ENCODE measurements at regions not wholly inside any gene's neighbourhood (a gene's known extent, or its start where the extent isn't known, plus 50 kb on each side); places are given as distances from the start of the nearest gene placed in this dataset.
"Not testable (repeated sequence)": the region's sequence is repeated elsewhere in the genome, so short reads cannot be mapped to it uniquely, and the experiment has no call there.

- DNase-seq (ENCODE audit: low read depth, low spot score), result not testable (repeated sequence)
Measured at GRCh38 chr1:157368941-157369340, 183.4 kb downstream of the FCRL5 start.

GRCh38 chr1:157368363-157368762 lies 184.0 kb downstream of the FCRL5 start:
- no peak for DNase-seq (ENCODE audit: low read depth, low spot score)

- DNase-seq (ENCODE audit: low read depth, low spot score), result no peak
Measured at GRCh38 chr1:157367870-157368269, 184.4 kb downstream of the FCRL5 start.

- DNase-seq (ENCODE audit: low read depth, low spot score), result no peak
Measured at GRCh38 chr1:157367091-157367739, 185.1 kb downstream of the FCRL5 start.

- DNase-seq (ENCODE audit: low read depth, low spot score), result no peak
Measured at GRCh38 chr1:157364612-157365011, 187.7 kb downstream of the FCRL5 start.

- DNase-seq (ENCODE audit: low read depth, low spot score), result no peak
Measured at GRCh38 chr1:157363660-157364140, 188.6 kb downstream of the FCRL5 start.

- no peak for DNase-seq (ENCODE audit: low read depth, low spot score)
Measured at GRCh38 chr1:157360023-157360390, 192.3 kb downstream of the FCRL5 start.

GRCh38 chr1:157359314-157360022 lies 192.8 kb downstream of the FCRL5 start:
- no peak for DNase-seq (ENCODE audit: low read depth, low spot score)

GRCh38 chr1:157357111-157357510 lies 195.2 kb downstream of the FCRL5 start:
- DNase-seq (ENCODE audit: low read depth, low spot score), result no peak

GRCh38 chr1:157356601-157357000 lies 195.7 kb downstream of the FCRL5 start:
- no peak for DNase-seq (ENCODE audit: low read depth, low spot score)

GRCh38 chr1:157353546-157353945 lies 198.8 kb downstream of the FCRL5 start:
- no peak for DNase-seq (ENCODE audit: low read depth, low spot score)

GRCh38 chr1:157352817-157353408 lies 199.4 kb downstream of the FCRL5 start:
- no peak for DNase-seq (ENCODE audit: low read depth, low spot score)

GRCh38 chr1:157352216-157352615 lies 200.1 kb downstream of the FCRL5 start:
- no peak for DNase-seq (ENCODE audit: low read depth, low spot score)

GRCh38 chr1:157351800-157352199 lies 200.5 kb downstream of the FCRL5 start:
- DNase-seq (ENCODE audit: low read depth, low spot score), result not testable (repeated sequence)

GRCh38 chr1:157348538-157349480 lies 203.5 kb downstream of the FCRL5 start:
- DNase-seq (ENCODE audit: low read depth, low spot score), result no peak

GRCh38 chr1:157347506-157347905 lies 204.8 kb downstream of the FCRL5 start:
- no peak for DNase-seq (ENCODE audit: low read depth, low spot score)

GRCh38 chr1:157337785-157338184 lies 199.6 kb upstream of the ETV3 start:
- not testable (repeated sequence) for DNase-seq (ENCODE audit: low read depth, low spot score)

GRCh38 chr1:157335056-157335455 lies 196.9 kb upstream of the ETV3 start:
- no peak for DNase-seq (ENCODE audit: low read depth, low spot score)

GRCh38 chr1:157334041-157334440 lies 195.8 kb upstream of the ETV3 start:
- DNase-seq (ENCODE audit: low read depth, low spot score), result no peak

GRCh38 chr1:157330177-157330576 lies 192.0 kb upstream of the ETV3 start:
- DNase-seq (ENCODE audit: low read depth, low spot score), result not testable (repeated sequence)

GRCh38 chr1:157328120-157328519 lies 189.9 kb upstream of the ETV3 start:
- DNase-seq (ENCODE audit: low read depth, low spot score), result not testable (repeated sequence)
